ENCODE measurements at regions not wholly inside any gene's neighbourhood (a gene's known extent, or its start where the extent isn't known, plus 50 kb on each side); places are given as distances from the start of the nearest gene placed in this dataset.
A peak's percentile ranks its signal among the peaks of the same experiment; 100 is the strongest.

- Histone ChIP-seq H3F3A (ENCODE audit: control insufficient read depth, insufficient read depth) (peaks cover 18% of the 10 kb centered on the region), H3K9me2 (replicated peaks; ENCODE audit: control insufficient read depth, low read length) (no peaks in the 10 kb centered on the region), H3K79me2 (ENCODE audit: control insufficient read depth, low read length) (peaks cover 98% of the 10 kb centered on the region), H3K9me3 (ENCODE audit: control insufficient read depth, insufficient read depth, low read length) (no peaks in the 10 kb centered on the region), H4K20me1 (ENCODE audit: control insufficient read depth, insufficient read depth, low read depth, low read length) (peaks cover 29% of the 10 kb centered on the region), H3K36me3 (ENCODE audit: control insufficient read depth, low read length) (peaks cover 4% of the 10 kb centered on the region), H3K4me3 (ENCODE audit: low read length) (peak overlapping the region; percentile 60), H3K4me1 (ENCODE audit: control insufficient read depth, low read length) (peaks cover 86% of the 10 kb centered on the region), H3K4me2 (ENCODE audit: low read length) (peak overlapping the region; percentile 71), H3K27ac (ENCODE audit: low read depth, low read length) (peak overlapping the region; percentile 61), H3K27me3 (ENCODE audit: control insufficient read depth, low read length) (no peaks in the 10 kb centered on the region)
- TF ChIP-seq CTCF (IDR thresholded peaks at IDR 0.05; ENCODE audit: low read depth, low read length, poor library complexity, severe bottlenecking) (no peak), EZH2phosphoT487 (IDR thresholded peaks at IDR 0.05; ENCODE audit: borderline replicate concordance, low read length) (no peak)
Observed at GRCh38 chr3:42025370-42026138, 63.7 kb upstream of the ULK4 start.

GRCh38 chr3:42024591-42025351 lies 62.9 kb upstream of the ULK4 start:
- peaks cover 100% of the 10 kb centered on the region for H3K79me2 ChIP-seq (ENCODE audit: control insufficient read depth, low read length)

GRCh38 chr3:42023380-42023779 lies 61.5 kb upstream of the ULK4 start:
- H3K4me2 ChIP-seq (ENCODE audit: low read length), result peak overlapping the region; percentile 71
- peaks cover 100% of the 10 kb centered on the region for H3K79me2 ChIP-seq (ENCODE audit: control insufficient read depth, low read length)
- peaks cover 22% of the 10 kb centered on the region for H3K36me3 ChIP-seq (ENCODE audit: control insufficient read depth, low read length)
- no peak overlapping the region for H3K27ac ChIP-seq (ENCODE audit: low read depth, low read length)
- peaks cover 18% of the 10 kb centered on the region for H3F3A ChIP-seq (ENCODE audit: control insufficient read depth, insufficient read depth)
- peaks cover 41% of the 10 kb centered on the region for H4K20me1 ChIP-seq (ENCODE audit: control insufficient read depth, insufficient read depth, low read depth, low read length)
- H3K9me2 ChIP-seq (replicated peaks; ENCODE audit: control insufficient read depth, low read length), result no peaks in the 10 kb centered on the region
- no peaks in the 10 kb centered on the region for H3K27me3 ChIP-seq (ENCODE audit: control insufficient read depth, low read length)
- no peak overlapping the region for H3K4me3 ChIP-seq (ENCODE audit: low read length)
- H3K9me3 ChIP-seq (ENCODE audit: control insufficient read depth, insufficient read depth, low read length), result no peaks in the 10 kb centered on the region
- no peak for TF ChIP-seq CTCF (IDR thresholded peaks at IDR 0.05; ENCODE audit: low read depth, low read length, poor library complexity, severe bottlenecking)
- TF ChIP-seq EZH2phosphoT487 (IDR thresholded peaks at IDR 0.05; ENCODE audit: borderline replicate concordance, low read length), result no peak
- peaks cover 92% of the 10 kb centered on the region for H3K4me1 ChIP-seq (ENCODE audit: control insufficient read depth, low read length)

More at GRCh38 chr3:42024591-42025351, 62.9 kb upstream of the ULK4 start:
- H4K20me1 ChIP-seq (ENCODE audit: control insufficient read depth, insufficient read depth, low read depth, low read length), result peaks cover 37% of the 10 kb centered on the region
- no peaks in the 10 kb centered on the region for H3K27me3 ChIP-seq (ENCODE audit: control insufficient read depth, low read length)
- peak overlapping the region; percentile 71 for H3K4me2 ChIP-seq (ENCODE audit: low read length)
- peaks cover 18% of the 10 kb centered on the region for H3F3A ChIP-seq (ENCODE audit: control insufficient read depth, insufficient read depth)
- H3K9me3 ChIP-seq (ENCODE audit: control insufficient read depth, insufficient read depth, low read length), result no peaks in the 10 kb centered on the region
- H3K9me2 ChIP-seq (replicated peaks; ENCODE audit: control insufficient read depth, low read length), result no peaks in the 10 kb centered on the region
- TF ChIP-seq CTCF (IDR thresholded peaks at IDR 0.05; ENCODE audit: low read depth, low read length, poor library complexity, severe bottlenecking) (no peak), EZH2phosphoT487 (IDR thresholded peaks at IDR 0.05; ENCODE audit: borderline replicate concordance, low read length) (no peak)
- H3K36me3 ChIP-seq (ENCODE audit: control insufficient read depth, low read length), result peaks cover 10% of the 10 kb centered on the region
- peak overlapping the region; percentile 61 for H3K27ac ChIP-seq (ENCODE audit: low read depth, low read length)
- peak overlapping the region; percentile 60 for H3K4me3 ChIP-seq (ENCODE audit: low read length)
- H3K4me1 ChIP-seq (ENCODE audit: control insufficient read depth, low read length), result peaks cover 91% of the 10 kb centered on the region
